ENCODE measurements at regions not wholly inside any gene's neighbourhood (a gene's known extent, or its start where the extent isn't known, plus 50 kb on each side); places are given as distances from the start of the nearest gene placed in this dataset.

- TF ChIP-seq CTCF (IDR thresholded peaks at IDR 0.05) (no peak), NFE2L1 (CRISPR knock-in tag; IDR thresholded peaks at IDR 0.05) (no peak), ETV6 (CRISPR knock-in tag; IDR thresholded peaks at IDR 0.05) (no peak), CREM (CRISPR knock-in tag; IDR thresholded peaks at IDR 0.05) (no peak), NFYB (CRISPR knock-in tag; conservative IDR thresholded peaks at IDR 0.05; ENCODE audit: low read depth) (no peak), USF1 (CRISPR knock-in tag; IDR thresholded peaks at IDR 0.05) (no peak), NR3C1 (CRISPR knock-in tag; conservative IDR thresholded peaks at IDR 0.05; ENCODE audit: low read depth) (no peak)
Measured at GRCh38 chrY:18664559-18664958, 109.0 kb downstream of the HSFY2 start.
